ENCODE measurements at regions not wholly inside any gene's neighbourhood (a gene's known extent, or its start where the extent isn't known, plus 50 kb on each side); places are given as distances from the start of the nearest gene placed in this dataset.
A peak's percentile ranks its signal among the peaks of the same experiment; 100 is the strongest.

GRCh38 chr12:91566328-91567099 is 383.9 kb upstream of the DCN start:
- Mint-ChIP-seq H3K4me1 (peaks cover 21% of the 10 kb centered on the region), H3K9me3 (peaks cover 7% of the 10 kb centered on the region), H3K36me3 (ENCODE audit: low read depth) (no peaks in the 10 kb centered on the region), H3K27me3 (ENCODE audit: low read depth) (no peaks in the 10 kb centered on the region), H3K27ac (ENCODE audit: unreplicated experiment) (no peak overlapping the region), H3K4me3 (no peak overlapping the region)
- no peak for DNase-seq (ENCODE audit: low read depth, low spot score)
- no peak for TF ChIP-seq CTCF (conservative IDR thresholded peaks at IDR 0.05)

- no peak overlapping the region for H3K4me3 Mint-ChIP-seq
- peaks cover 13% of the 10 kb centered on the region for H3K9me3 Mint-ChIP-seq
- H3K27me3 Mint-ChIP-seq (ENCODE audit: low read depth) = no peaks in the 10 kb centered on the region
- no peak for DNase-seq (ENCODE audit: low read depth, low spot score)
- TF ChIP-seq CTCF (conservative IDR thresholded peaks at IDR 0.05) = no peak
- peak overlapping the region; percentile 69 for H3K27ac Mint-ChIP-seq (ENCODE audit: unreplicated experiment)
- no peaks in the 10 kb centered on the region for H3K36me3 Mint-ChIP-seq (ENCODE audit: low read depth)
- H3K4me1 Mint-ChIP-seq = peaks cover 21% of the 10 kb centered on the region
Observed at GRCh38 chr12:91565846-91566245, 383.2 kb upstream of the DCN start.

- Mint-ChIP-seq H3K36me3 (ENCODE audit: low read depth) (no peaks in the 10 kb centered on the region), H3K27ac (ENCODE audit: unreplicated experiment) (no peak overlapping the region), H3K4me1 (peaks cover 21% of the 10 kb centered on the region), H3K9me3 (peaks cover 13% of the 10 kb centered on the region), H3K4me3 (no peak overlapping the region), H3K27me3 (ENCODE audit: low read depth) (no peaks in the 10 kb centered on the region)
- DNase-seq (ENCODE audit: low read depth, low spot score) = no peak
- TF ChIP-seq CTCF (conservative IDR thresholded peaks at IDR 0.05) = no peak
Observed at GRCh38 chr12:91565246-91565645, 382.6 kb upstream of the DCN start.

GRCh38 chr12:91563011-91563765 is 380.6 kb upstream of the DCN start:
- no peak for DNase-seq (ENCODE audit: low read depth, low spot score)
- Mint-ChIP-seq H3K4me1 (peaks cover 21% of the 10 kb centered on the region), H3K9me3 (peaks cover 17% of the 10 kb centered on the region), H3K36me3 (ENCODE audit: low read depth) (peaks cover 11% of the 10 kb centered on the region), H3K27me3 (ENCODE audit: low read depth) (no peaks in the 10 kb centered on the region), H3K27ac (ENCODE audit: unreplicated experiment) (no peak overlapping the region), H3K4me3 (no peak overlapping the region)
- TF ChIP-seq CTCF (conservative IDR thresholded peaks at IDR 0.05) = no peak

GRCh38 chr12:91562476-91562875 is 379.9 kb upstream of the DCN start:
- Mint-ChIP-seq H3K36me3 (ENCODE audit: low read depth) (peaks cover 15% of the 10 kb centered on the region), H3K4me3 (no peak overlapping the region), H3K27me3 (ENCODE audit: low read depth) (no peaks in the 10 kb centered on the region), H3K4me1 (peaks cover 21% of the 10 kb centered on the region), H3K9me3 (peaks cover 19% of the 10 kb centered on the region), H3K27ac (ENCODE audit: unreplicated experiment) (peak overlapping the region; percentile 13)
- DNase-seq (ENCODE audit: low read depth, low spot score) = no peak
- no peak for TF ChIP-seq CTCF (conservative IDR thresholded peaks at IDR 0.05)
